ENCODE measurements at regions not wholly inside any gene's neighbourhood (a gene's known extent, or its start where the extent isn't known, plus 50 kb on each side); places are given as distances from the start of the nearest gene placed in this dataset.

- no peaks in the 10 kb centered on the region for H3K4me1 ChIP-seq
- no peak overlapping the region for H3K4me3 ChIP-seq
- no peak for DNase-seq
- no peaks in the 10 kb centered on the region for H3K27me3 ChIP-seq
- no peaks in the 10 kb centered on the region for H3K9me3 ChIP-seq
- H3K27ac ChIP-seq, result no peak overlapping the region
- no peaks in the 10 kb centered on the region for H3K36me3 ChIP-seq
- no peak for TF ChIP-seq POLR2A (IDR thresholded peaks at IDR 0.05)
- TF ChIP-seq, protein P1, sequence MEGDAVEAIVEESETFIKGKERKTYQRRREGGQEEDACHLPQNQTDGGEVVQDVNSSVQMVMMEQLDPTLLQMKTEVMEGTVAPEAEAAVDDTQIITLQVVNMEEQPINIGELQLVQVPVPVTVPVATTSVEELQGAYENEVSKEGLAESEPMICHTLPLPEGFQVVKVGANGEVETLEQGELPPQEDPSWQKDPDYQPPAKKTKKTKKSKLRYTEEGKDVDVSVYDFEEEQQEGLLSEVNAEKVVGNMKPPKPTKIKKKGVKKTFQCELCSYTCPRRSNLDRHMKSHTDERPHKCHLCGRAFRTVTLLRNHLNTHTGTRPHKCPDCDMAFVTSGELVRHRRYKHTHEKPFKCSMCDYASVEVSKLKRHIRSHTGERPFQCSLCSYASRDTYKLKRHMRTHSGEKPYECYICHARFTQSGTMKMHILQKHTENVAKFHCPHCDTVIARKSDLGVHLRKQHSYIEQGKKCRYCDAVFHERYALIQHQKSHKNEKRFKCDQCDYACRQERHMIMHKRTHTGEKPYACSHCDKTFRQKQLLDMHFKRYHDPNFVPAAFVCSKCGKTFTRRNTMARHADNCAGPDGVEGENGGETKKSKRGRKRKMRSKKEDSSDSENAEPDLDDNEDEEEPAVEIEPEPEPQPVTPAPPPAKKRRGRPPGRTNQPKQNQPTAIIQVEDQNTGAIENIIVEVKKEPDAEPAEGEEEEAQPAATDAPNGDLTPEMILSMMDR (IDR thresholded peaks at IDR 0.05), result no peak
- intact Hi-C loops (cut with DNase I; ENCODE audit: low total_unique reads), result no loop called here
These were observed 129.7 kb downstream of the FAXC start for GRCh38 chr6:99219788-99220187.

DNA sequence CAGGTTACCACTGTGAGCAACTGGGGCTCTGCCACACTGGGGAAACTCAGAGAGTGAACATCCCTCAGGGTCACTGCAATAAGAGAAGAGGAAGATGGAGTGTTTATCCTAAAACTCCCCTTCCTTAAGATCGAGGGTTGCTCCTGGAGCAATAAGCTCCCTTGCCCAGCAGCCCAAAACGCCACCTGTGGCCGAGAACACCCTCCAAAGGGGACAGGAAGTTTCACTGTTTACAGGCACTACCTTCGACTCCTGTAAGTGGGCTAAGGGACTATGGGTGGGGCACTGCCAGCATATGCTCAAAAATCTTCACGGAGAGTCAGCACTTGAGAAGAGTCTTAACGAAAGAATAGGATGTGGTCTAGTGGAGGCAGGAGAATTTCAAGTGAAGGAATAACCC lies 132.5 kb downstream of the FAXC start:
- H3K4me1 ChIP-seq, result no peaks in the 10 kb centered on the region
- no peak overlapping the region for H3K4me3 ChIP-seq
- H3K27ac ChIP-seq, result no peak overlapping the region
- no peaks in the 10 kb centered on the region for H3K27me3 ChIP-seq
- no peaks in the 10 kb centered on the region for H3K9me3 ChIP-seq
- TF ChIP-seq, protein P1 (IDR thresholded peaks at IDR 0.05), result no peak
- TF ChIP-seq POLR2A (IDR thresholded peaks at IDR 0.05), result no peak
- no peaks in the 10 kb centered on the region for H3K36me3 ChIP-seq
- no peak for DNase-seq
- intact Hi-C loops (cut with DNase I; ENCODE audit: low total_unique reads), result no loop called here

DNA sequence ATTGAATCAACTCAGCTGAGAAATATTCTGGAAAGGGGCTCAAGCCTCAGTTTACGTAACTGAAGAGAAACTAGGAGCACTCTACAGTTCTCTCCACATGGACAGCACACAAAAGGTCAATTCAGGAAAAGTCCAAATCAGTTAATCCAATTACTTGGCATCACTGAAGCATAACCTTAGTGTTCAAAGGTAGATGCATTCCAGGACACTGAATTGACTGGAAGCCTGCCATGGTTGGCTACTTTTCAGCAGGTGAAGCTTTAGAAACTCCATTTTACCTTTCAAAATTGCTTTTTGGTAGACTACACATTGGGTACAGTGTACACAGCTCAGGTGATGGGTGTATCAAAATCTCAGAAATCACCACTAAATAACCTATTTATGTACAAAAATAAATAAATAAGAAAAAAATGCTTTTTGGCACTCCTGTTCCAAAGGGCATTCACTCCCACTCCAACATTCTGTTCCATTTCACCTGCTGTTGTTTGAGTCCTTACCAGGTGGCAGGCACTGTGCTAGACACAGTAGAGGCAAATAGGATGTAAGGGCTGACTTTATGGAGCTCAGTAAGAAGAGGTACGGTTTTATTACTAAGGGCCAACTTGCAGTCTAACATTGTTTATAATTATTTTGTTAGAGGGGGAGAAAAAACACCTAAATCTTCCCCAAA lies 153.4 kb downstream of the FAXC start:
- no peak for DNase-seq
- Histone ChIP-seq H3K27me3 (no peaks in the 10 kb centered on the region), H3K27ac (no peak overlapping the region), H3K4me1 (no peaks in the 10 kb centered on the region), H3K4me3 (no peak overlapping the region), H3K36me3 (no peaks in the 10 kb centered on the region), H3K9me3 (no peaks in the 10 kb centered on the region)
- TF ChIP-seq POLR2A (IDR thresholded peaks at IDR 0.05), result no peak
- TF ChIP-seq, protein P1 (IDR thresholded peaks at IDR 0.05), result no peak
- intact Hi-C loops (cut with DNase I; ENCODE audit: low total_unique reads), result no loop called here

GRCh38 chr6:99192561-99192960 lies 156.9 kb downstream of the FAXC start:
- intact Hi-C loops (cut with DNase I; ENCODE audit: low total_unique reads), result no loop called here
- H3K27ac ChIP-seq, result no peak overlapping the region
- TF ChIP-seq, protein P1 (IDR thresholded peaks at IDR 0.05), result no peak
- TF ChIP-seq POLR2A (IDR thresholded peaks at IDR 0.05), result no peak
- H3K36me3 ChIP-seq, result no peaks in the 10 kb centered on the region
- no peaks in the 10 kb centered on the region for H3K4me1 ChIP-seq
- no peak for DNase-seq
- no peaks in the 10 kb centered on the region for H3K27me3 ChIP-seq
- H3K4me3 ChIP-seq, result no peak overlapping the region
- no peaks in the 10 kb centered on the region for H3K9me3 ChIP-seq

DNA sequence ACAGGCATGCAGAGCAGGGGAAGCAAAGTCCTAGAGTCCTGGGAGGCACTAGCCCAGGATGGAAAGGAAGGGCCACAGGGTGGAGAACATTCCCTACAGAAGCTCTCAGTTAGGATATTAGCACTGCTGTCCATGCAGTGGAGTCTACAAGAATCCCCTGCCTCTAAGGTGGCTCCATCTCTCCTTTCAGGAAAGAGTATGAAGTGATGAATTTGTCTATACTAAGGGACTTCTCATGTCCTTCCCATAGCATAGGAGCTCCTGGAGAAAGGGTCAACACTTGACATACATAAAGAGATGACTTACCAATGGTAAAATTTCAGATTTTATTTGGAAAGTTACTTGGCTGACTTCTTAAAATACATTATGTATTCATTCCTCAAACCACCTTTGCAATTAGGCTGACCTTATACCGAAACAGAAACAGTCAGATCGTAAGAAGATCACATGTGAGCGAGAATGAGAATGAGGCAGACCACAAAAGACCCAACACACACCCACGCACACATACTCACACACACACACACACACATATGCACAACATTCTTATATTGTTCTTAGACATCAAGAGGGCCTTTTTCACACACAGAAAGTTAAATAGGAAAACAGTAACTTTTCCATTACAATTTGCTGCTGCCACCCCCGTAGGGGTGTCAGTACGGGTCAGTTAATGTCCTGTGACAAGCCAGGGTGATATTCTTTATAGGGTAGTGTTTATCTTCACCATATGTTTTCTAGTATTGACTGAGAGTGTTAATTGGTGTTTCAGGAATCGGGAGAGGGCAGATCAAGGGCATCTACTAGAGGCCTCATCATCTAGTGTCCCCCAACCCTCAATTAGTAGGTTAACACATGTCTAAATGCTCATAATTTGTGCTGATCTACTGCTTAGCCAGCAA lies 159.4 kb downstream of the FAXC start:
- Histone ChIP-seq H3K4me3 (no peak overlapping the region), H3K36me3 (no peaks in the 10 kb centered on the region), H3K27me3 (no peaks in the 10 kb centered on the region), H3K27ac (no peak overlapping the region), H3K4me1 (no peaks in the 10 kb centered on the region), H3K9me3 (no peaks in the 10 kb centered on the region)
- intact Hi-C loops (cut with DNase I; ENCODE audit: low total_unique reads), result no loop called here
- no peak for DNase-seq
- TF ChIP-seq, protein P1 (IDR thresholded peaks at IDR 0.05), result no peak
- TF ChIP-seq POLR2A (IDR thresholded peaks at IDR 0.05), result no peak

All from uterus (tissue), 3 donors.